ENCODE measurements at regions not wholly inside any gene's neighbourhood (a gene's known extent, or its start where the extent isn't known, plus 50 kb on each side); places are given as distances from the start of the nearest gene placed in this dataset.

GRCh38 chr16:9395958-9396359, 304.5 kb downstream of the HAPSTR1 start:
- TF ChIP-seq TCF12 (IDR thresholded peaks at IDR 0.05; ENCODE audit: low read depth) (no peak), TEAD4 (IDR thresholded peaks at IDR 0.05) (no peak), RAD21 (IDR thresholded peaks at IDR 0.05; ENCODE audit: low read depth) (no peak), TAF1 (IDR thresholded peaks at IDR 0.05; ENCODE audit: low read depth) (no peak), CEBPB (IDR thresholded peaks at IDR 0.05) (no peak), USF1 (IDR thresholded peaks at IDR 0.05) (no peak), EP300 (IDR thresholded peaks at IDR 0.05; ENCODE audit: borderline replicate concordance) (no peak), YY1 (IDR thresholded peaks at IDR 0.05; ENCODE audit: low read depth) (no peak), NFIC (IDR thresholded peaks at IDR 0.05) (no peak), EGR1 (IDR thresholded peaks at IDR 0.05) (no peak)

Measured in Ishikawa (cell line).